Cardiac fibroblast (primary cell): ENCODE measurements at regions not wholly inside any gene's neighbourhood (a gene's known extent, or its start where the extent isn't known, plus 50 kb on each side); places are given as distances from the start of the nearest gene placed in this dataset.

Experiments used
- DNase-seq, 2 donors: peaks; one replicate each; pipeline versions ENCODE4 v3.0.0 to v3.0.0-alpha.2; 2010; ENCODE audit warnings: low read depth in 2 of 2
- H3K4me3 ChIP-seq, 2 donors: replicated peaks in 1 of 2; 1 replicate in 1 of 2; 2 replicates in 1 of 2; pipeline ENCODE4 v1.5.1; 2011; ENCODE audit warnings: low read depth in 2 of 2, low read length in 2 of 2, mild to moderate bottlenecking in 2 of 2, moderate library complexity in 1 of 2
- TF ChIP-seq, protein P1 (sequence below): IDR thresholded peaks from one replicate; pipeline ENCODE4 v1.5.1; 2011; ENCODE audit warnings: low read depth, mild to moderate bottlenecking, low read length, inconsistent platforms

DNA sequence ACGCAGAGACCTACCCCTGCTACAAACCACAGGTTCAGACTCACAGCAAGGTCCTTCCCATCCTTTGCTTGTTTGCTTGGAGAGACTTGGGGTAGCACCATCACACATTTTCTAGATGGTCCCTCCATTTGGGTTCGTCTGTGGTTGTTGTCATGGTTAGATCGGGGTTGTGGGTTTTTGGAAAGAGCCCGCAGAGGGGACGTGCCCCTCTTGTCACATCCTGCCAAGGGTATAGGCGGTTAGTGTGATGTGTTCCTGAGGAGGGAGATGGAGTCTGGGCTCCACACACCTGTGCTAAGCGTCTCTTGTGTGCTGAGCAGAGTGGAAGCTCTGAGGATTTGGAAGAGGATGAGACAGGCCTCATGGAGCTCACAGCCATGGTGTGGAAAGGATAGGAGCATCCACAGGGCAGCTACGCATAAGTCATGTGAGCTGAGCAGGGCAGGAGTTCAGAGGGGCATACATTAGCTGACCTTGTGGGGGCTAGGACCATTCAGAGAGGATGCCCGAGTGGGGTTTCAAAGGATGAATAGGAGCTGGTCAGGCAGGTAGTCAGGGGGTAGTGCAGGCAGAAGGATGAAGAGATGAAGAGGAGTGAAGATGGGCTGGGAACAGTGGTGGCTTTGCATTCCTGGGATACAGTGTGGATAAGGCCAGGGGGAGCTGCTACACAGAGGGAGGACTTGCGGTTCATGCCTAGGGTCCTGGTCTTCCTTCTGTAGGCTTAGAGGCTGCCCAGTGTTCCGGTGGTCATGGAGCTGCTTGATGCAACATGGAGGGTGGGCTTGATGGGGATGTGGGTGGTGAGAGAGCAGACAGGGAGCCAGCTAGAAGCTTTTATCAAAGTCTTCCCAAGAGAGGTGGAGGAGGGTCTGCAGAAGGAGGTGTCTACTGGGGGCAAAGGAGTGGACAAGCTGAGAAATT, 62.9 kb downstream of the ACKR3 start:
- TF ChIP-seq, protein P1, sequence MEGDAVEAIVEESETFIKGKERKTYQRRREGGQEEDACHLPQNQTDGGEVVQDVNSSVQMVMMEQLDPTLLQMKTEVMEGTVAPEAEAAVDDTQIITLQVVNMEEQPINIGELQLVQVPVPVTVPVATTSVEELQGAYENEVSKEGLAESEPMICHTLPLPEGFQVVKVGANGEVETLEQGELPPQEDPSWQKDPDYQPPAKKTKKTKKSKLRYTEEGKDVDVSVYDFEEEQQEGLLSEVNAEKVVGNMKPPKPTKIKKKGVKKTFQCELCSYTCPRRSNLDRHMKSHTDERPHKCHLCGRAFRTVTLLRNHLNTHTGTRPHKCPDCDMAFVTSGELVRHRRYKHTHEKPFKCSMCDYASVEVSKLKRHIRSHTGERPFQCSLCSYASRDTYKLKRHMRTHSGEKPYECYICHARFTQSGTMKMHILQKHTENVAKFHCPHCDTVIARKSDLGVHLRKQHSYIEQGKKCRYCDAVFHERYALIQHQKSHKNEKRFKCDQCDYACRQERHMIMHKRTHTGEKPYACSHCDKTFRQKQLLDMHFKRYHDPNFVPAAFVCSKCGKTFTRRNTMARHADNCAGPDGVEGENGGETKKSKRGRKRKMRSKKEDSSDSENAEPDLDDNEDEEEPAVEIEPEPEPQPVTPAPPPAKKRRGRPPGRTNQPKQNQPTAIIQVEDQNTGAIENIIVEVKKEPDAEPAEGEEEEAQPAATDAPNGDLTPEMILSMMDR, result no peak
- no peak for DNase-seq

GRCh38 chr2:236633219-236633570, 63.6 kb downstream of the ACKR3 start:
- TF ChIP-seq, protein P1, result no peak
- H3K4me3 ChIP-seq, result no peak overlapping the region
- no peak for DNase-seq

More for the DNA sequence above, 62.9 kb downstream of the ACKR3 start:
- H3K4me3 ChIP-seq, result no peak overlapping the region

- TF ChIP-seq, protein P1, result no peak
- no peak overlapping the region for H3K4me3 ChIP-seq
- DNase-seq, result no peak
These were observed 64.3 kb downstream of the ACKR3 start for GRCh38 chr2:236633775-236634560.

GRCh38 chr2:236636261-236636660, 66.6 kb downstream of the ACKR3 start:
- TF ChIP-seq, protein P1, result no peak
- H3K4me3 ChIP-seq, result no peak overlapping the region
- DNase-seq, result no peak

DNA sequence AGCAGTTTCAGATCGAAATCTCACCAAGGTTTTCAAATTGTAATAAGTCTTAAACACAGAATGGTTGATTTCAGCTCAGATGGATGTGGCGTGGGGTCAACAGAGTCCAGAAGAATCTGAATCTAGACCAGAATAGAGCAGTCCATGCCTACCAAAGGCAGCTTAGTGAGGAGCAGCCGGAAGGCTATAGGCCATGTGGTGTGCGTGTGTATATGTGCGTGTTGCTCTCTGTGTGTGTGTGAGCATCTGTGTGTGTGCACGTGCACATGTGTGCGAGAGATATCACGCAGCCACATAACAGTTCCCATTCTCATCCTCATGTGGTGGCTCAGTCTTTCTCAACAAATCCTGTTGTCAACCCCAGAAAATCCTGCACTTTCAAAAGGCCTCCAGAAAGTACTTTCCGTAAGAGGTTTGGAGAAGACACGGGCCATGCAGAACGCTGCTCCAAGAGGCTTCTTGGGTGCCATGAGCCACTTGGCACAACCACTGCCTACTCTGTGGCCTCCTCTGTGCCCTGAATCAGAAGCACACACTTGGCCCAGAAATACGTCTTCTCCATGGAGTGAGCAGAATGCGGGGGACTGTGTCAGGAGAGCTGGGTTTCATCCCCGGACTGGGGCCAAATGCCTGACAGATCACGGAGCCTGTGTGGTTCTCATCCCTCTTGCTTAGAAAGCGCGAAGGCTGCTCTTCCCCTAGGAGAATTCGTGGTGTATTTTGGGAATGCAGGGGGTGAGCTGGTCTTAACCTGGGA, 67.3 kb downstream of the ACKR3 start:
- no peak overlapping the region for H3K4me3 ChIP-seq
- TF ChIP-seq, protein P1, result no peak
- DNase-seq, result no peak
